Testis (tissue), 2 donors: ENCODE measurements at regions not wholly inside any gene's neighbourhood (a gene's known extent, or its start where the extent isn't known, plus 50 kb on each side); places are given as distances from the start of the nearest gene placed in this dataset.

Source experiments
- POLR2A ChIP-seq: fragments of 450-650 bp; IDR thresholded peaks from one replicate; pipeline ENCODE4 v1.6.1; 2017; ENCODE audit warnings: antibody characterized with exemption, mild to moderate bottlenecking, moderate library complexity
- TF ChIP-seq, protein P1 (sequence below), 3 experiments: fragments of 450-650 bp in 2 of 3; fragments of 200-600 bp in 1 of 3; sonication (generic) in 1 of 3; IDR thresholded peaks; one replicate each; pipeline ENCODE4 v1.5.1; 2016 to 2019; ENCODE audit warnings: antibody characterized with exemption in 3 of 3, mild to moderate bottlenecking in 2 of 3, moderate library complexity in 1 of 3

DNA sequence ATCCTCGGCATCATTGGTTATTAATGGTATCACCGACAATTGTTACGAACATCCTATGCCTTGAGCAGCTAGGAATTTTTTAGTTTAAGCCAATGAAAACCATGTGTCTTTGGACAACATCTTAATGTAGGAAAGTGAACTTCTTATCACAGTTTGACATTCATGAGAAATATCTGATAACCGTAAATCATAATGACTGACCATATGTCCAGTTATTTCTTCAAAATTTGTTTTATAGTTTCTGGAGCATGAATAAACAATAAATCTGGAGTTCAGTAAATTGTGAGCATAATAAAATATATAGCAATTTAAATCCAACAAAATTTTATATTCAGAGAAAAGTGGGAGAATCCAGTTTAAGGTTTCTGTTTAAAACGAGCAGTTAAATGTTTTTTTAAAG, 970.1 kb upstream of the ADGRB3 start:
- no peak for TF ChIP-seq POLR2A
- TF ChIP-seq, protein P1, sequence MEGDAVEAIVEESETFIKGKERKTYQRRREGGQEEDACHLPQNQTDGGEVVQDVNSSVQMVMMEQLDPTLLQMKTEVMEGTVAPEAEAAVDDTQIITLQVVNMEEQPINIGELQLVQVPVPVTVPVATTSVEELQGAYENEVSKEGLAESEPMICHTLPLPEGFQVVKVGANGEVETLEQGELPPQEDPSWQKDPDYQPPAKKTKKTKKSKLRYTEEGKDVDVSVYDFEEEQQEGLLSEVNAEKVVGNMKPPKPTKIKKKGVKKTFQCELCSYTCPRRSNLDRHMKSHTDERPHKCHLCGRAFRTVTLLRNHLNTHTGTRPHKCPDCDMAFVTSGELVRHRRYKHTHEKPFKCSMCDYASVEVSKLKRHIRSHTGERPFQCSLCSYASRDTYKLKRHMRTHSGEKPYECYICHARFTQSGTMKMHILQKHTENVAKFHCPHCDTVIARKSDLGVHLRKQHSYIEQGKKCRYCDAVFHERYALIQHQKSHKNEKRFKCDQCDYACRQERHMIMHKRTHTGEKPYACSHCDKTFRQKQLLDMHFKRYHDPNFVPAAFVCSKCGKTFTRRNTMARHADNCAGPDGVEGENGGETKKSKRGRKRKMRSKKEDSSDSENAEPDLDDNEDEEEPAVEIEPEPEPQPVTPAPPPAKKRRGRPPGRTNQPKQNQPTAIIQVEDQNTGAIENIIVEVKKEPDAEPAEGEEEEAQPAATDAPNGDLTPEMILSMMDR (IDR thresholded peaks at IDR 0.05): no peak
